GM11168 (cell line): ENCODE measurements at regions not wholly inside any gene's neighbourhood (a gene's known extent, or its start where the extent isn't known, plus 50 kb on each side); places are given as distances from the start of the nearest gene placed in this dataset.

Experiments
- in situ Hi-C: fragments of 300-500 bp; cut with MboI; formaldehyde crosslinking; loops from one replicate; pipeline ENCODE4 v1.12.0; 2022; ENCODE audit warnings: low sequenced_read_pairs; ENCODE audit not compliant: unreplicated experiment

DNA sequence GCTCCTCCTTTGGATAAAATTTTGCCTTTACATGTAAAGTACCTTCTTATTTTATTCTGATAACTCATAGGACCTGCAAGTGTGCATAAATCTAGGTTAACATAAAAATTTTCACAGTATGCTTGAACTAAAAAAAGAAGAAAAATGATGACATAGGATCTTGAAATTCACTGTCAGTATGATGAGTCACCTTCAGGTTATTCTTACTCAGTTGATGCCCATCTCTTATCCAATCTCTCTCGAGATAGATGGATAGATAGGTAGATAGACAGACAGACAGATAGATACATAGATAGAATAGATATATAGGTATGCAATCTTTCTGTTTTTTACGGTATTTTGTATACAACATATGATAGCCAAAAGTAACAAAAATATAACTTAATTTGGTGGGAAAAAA lies 485.5 kb downstream of the NAF1 start:
- in situ Hi-C loops, result no loop called here

DNA sequence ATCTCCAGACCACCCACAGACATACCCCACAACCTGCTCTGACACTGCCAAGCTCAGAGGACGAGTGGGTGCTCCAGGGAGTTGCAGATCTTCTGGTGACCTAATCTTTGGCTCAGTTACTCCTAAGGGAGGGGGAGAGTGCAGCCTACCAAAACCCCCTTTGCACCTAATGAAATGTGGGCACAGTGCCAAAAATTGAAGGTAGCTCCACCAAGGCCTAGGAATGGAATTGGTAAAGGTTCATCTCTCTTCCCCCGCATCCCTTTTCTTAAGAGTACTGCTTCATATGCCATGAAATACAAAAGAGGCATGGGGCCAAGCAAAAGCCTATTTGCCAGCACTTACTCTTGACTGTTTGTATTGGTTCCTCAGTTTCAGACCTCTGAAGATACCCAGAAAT lies 491.0 kb downstream of the NAF1 start:
- in situ Hi-C loops, result no loop called here

DNA sequence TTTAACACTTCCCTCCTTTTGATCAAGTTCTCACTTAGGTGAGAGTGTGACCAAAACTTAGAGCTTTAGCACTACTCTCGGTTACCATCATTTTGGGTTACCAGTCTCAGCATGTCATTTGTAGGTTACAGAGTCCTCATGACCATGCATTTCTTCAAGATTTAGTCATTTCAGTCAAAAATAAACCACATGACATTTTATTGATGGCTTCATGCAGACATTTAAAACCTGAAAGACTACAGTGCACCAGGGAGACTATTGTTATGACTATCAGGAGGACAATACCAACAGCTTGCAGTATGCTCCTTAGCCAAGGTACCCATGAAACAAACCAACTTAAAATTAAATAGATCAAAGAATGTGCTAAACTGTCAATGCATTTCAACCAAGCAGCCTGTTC lies 498.1 kb upstream of the FSTL5 start:
- in situ Hi-C loops, result no loop called here

- in situ Hi-C loops, result no loop called here
Observed at GRCh38 chr4:162659716-162660115, 495.9 kb upstream of the FSTL5 start.

GRCh38 chr4:162657966-162658365 lies 494.2 kb upstream of the FSTL5 start:
- in situ Hi-C loops, result no loop called here

GRCh38 chr4:162650166-162650565 lies 486.4 kb upstream of the FSTL5 start:
- in situ Hi-C loops, result no loop called here

DNA sequence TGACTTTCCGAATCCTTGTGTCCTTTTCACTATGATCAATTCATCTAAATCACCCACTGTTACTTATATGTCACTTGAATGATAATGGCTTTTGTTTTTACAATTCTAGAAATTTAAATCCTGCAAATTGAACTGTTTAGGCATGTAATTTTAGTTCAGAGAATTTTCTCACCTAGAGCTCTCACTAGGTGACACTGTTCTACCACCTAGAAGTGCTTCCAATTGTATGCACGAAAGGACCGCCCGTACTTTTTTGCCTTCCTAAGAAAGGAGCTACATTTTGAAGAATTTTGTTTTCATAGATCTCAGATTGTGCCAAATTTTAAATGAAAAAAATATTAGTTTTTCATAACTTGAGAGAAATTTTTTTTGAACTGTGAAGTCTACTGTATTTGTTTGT lies 481.6 kb upstream of the FSTL5 start:
- in situ Hi-C loops, result no loop called here

- in situ Hi-C loops, result no loop called here
Observed at GRCh38 chr4:162644346-162644745, 480.5 kb upstream of the FSTL5 start.

DNA sequence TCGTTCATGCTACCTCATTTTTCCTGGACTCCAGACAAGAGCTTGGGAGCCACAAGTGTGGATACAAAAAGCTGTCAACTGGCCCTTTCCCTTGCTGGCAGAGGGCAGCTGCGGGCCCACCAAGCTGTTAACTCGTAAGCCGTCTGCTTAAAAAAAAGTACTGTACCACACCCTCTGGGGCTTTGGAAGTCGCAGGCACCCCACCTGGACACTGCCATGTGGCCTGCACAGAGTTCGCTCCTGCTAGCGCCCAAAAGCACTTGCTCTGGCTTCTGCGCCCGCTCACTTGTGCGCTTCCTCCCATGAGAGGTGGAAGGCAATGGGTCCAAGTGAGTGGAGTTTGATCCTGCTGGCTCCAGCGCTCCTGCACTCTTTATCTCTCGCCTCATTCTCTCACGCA lies 476.4 kb upstream of the FSTL5 start:
- in situ Hi-C loops, result no loop called here

DNA sequence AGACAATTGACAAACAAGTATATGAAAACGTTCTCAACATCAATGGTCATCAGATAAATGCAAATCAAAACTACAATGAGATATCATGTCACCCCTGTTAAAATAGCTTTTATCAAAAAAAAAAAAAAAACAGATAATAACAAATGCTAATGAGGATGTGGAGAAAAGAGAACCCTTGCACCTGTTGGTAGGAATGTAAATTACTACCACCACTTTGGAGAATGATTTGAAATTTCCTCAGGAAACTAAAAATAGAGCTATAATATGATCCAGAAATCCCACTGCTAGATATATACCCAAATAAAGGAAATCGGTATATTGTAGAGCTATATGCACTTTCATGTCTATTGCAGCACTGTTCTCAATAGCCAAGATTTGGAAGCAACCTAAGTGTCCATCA lies 470.6 kb upstream of the FSTL5 start:
- in situ Hi-C loops, result no loop called here

DNA sequence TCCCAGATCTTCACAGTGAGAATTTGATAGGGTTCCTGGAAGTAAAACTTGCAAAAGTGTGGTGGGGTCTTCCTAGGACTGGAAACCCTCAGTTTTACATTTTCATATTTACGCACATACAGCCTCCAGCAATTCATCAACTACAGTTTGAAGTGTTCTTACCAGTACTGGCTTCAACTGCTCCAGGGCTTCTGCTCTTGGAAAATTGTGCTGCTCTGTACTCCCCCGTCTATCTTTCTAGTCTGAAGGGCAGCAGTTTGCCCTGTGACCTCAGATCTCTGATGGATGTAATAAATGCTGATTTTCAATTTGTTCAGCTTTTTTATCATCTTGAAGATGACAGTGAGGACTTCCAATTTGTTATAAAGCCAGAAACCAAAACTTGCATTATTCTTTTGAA lies 458.9 kb upstream of the FSTL5 start:
- in situ Hi-C loops, result no loop called here

GRCh38 chr4:162610116-162610515 lies 446.3 kb upstream of the FSTL5 start:
- in situ Hi-C loops, result no loop called here

DNA sequence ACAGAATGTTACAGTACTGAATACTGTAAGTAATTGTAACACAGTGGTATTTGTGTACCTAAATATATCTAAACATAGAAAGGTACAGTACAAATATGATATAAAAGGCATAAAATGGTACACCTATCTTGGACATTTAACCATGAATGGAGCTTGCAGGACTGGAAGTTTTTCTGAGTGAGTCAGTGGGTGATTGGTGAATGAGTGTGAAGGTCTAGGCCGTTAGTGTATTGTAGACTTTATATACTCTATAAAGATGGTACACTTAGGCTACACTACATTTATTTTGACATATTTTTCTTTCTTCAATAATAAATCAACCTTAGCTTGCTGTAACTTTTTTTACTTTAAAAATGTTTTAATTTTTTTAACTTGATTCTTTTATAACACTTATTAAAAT lies 422.5 kb upstream of the FSTL5 start:
- in situ Hi-C loops, result no loop called here

- in situ Hi-C loops, result no loop called here
Observed at GRCh38 chr4:162582180-162582579, 418.4 kb upstream of the FSTL5 start.

GRCh38 chr4:162565730-162566129 lies 401.9 kb upstream of the FSTL5 start:
- in situ Hi-C loops, result no loop called here

DNA sequence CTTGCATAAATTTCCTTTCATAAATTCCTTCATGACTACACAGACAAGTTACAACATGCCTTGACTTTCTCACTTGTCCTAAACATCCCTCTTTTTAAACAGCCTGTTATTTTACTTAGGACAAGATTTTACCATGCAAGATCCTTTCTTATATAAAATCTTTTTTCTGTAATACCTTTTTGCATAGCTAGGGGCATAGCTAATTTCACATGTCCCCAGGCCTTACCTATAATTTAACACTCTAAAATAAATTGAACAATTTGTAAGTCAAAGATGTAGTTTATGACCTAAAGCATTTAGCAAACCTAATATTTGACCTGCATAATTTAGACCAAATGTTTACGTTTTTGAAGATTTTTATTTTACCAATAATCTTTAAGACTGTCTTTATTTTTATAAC lies 396.3 kb upstream of the FSTL5 start:
- in situ Hi-C loops, result no loop called here

DNA sequence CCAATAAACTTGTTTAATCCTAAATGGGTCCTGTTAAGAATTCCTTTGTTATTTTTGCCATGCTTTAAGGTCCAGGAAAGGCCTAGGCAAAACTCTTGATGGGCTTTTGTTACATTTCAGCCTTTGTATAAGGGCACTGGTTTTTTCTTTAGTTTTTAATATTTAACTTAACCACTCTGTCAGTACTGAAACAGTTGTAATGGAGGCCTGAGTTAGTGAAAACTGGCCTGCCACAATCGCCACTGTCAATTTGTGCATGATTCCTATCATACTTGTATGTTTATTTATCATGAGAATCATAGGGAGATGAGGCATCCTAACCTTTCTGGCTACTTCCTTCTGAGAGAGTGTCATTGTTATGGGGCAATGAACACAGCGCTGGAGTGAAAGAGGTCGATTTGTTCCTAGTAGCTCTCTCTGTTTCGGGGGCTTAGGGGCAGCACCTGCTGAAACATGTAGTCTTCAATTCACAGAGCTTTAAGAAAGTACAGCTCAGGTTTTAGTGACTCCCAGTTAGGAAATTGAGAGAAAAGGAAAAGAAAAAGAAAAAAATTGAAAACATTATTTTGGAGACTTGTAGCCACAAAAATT lies 393.8 kb upstream of the FSTL5 start:
- in situ Hi-C loops, result no loop called here

- in situ Hi-C loops, result no loop called here
Observed at GRCh38 chr4:162535121-162535520, 371.3 kb upstream of the FSTL5 start.

GRCh38 chr4:162523171-162523570 lies 359.4 kb upstream of the FSTL5 start:
- in situ Hi-C loops, result no loop called here

DNA sequence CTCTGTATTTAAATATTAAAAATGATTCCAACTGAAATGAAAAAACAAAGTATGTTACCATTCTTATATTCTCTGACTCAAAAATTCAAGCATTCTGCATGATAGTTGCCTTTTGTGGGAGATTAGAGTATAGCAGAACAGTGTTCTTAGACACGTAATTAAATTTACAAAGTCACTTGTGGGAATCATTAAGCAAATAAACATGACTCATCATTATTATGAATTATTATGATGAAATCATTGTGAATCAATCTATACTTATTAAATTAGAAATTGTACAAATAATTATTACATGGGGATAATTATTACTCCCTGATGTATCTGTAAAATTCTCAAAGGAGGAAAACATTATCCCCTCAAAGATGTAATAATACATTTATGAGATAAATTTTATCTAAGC lies 358.9 kb upstream of the FSTL5 start:
- in situ Hi-C loops, result no loop called here

- in situ Hi-C loops, result no loop called here
Observed at GRCh38 chr4:162510937-162511336, 347.1 kb upstream of the FSTL5 start.

DNA sequence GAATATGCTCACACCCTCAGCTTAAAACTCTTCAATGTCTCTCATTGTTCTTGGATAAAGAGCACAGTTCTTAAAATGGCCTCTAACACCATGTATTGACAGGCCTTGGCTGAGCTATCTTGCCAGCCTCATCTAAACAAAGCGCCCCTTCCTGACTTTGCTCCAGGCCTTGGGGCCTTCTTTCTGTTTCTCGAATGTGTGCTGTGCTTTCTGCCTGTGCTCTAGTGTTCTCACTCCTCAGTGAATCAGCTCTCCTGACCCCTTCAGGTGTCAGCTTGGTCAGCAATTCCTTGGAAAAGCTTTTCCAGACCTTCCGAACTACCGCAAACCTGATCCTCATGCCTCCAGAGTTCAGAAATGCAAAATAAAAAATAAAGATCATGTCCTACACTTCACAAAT lies 346.3 kb upstream of the FSTL5 start:
- in situ Hi-C loops, result no loop called here

- in situ Hi-C loops, result loop anchor here (10.0 kb wide), 1 partner anchor 535 kb away; no protein-coding TSS in a partner anchor
Observed at GRCh38 chr4:162509333-162509732, 345.5 kb upstream of the FSTL5 start.
